ENCODE measurements at regions not wholly inside any gene's neighbourhood (a gene's known extent, or its start where the extent isn't known, plus 50 kb on each side); places are given as distances from the start of the nearest gene placed in this dataset.

DNA sequence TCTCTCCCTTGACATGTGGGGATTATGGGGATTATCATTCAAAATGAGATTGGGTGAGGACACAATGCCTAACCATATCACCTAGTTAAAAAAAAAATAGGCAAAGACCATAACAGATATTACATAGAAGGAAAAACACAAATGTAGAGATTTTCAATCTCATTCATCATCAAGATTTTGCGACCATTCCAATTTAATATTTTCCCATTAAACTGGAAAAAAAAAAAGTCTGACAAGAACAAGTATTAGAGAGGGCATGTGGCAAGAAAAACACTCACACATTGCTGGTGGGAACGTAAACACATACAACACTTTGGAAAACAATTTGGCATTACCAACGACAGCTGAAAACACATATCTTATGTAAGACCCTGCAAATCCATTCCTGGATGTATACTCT lies 71.0 kb upstream of the MYCN start:
- no peak for DNase-seq

DNA sequence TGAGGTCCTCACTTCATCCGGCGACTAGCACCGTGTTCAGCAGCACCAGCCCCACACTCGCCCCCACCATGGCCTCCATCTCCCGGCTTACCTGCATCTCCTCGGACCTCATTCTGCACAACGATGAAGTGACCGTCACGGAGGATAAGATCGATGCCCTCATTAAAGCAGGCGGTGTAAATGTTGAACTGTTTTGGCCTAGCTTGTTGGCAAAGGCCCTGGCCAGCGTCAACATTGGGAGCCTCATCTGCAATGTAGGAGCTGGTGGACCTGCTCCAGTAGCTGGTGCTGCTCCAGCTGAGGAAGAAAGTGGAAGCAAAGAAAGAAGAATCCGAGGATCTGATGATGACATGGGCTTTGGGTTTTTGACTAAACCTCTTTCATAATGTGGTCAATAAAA lies 70.5 kb upstream of the MYCN start:
- DNase-seq = no peak

DNA sequence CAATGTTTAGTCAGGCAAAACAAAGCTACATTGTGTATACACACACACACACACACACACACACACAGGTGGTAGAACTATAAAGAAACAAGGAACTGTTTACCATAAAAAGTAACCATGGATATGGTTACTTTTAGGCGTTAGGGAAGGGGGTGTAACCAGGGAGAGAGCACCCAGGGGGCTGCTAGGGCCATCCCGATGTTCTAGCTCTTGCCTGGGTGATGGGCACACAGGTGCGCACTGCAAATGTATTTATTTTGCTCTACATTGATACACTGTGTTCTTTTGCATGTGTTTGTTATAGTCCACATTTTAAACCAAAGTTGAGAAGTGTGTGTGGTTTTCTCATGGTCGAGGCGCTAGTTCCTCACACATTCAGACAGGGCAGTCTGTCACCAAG lies 69.8 kb upstream of the MYCN start:
- DNase-seq = no peak

DNA sequence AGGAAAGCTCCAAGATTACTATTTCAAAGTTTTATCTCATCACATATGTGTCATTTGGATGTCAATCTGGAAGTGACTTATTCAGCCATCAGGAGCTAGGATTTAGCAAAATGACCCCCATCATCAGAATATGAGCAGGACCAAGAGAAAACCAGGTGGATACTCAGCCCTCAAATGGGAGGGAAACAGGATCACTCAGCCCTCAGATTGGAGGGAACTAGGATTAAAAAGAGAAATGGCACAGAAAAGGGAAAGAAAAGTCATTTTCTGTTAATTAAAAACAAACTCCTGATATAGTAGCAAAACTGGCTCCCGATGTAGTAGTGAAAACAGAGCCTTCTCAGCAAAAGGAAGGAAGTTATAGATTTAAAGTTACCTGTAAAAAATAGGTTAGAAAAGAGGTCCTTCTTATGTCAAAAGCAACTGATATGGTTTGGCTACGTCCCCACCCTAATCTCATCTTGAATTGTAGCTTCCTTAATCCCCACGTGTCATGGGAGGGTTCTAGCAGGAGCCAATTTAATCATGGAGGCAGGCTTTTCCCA lies 69.0 kb upstream of the MYCN start:
- no peak for DNase-seq

DNA sequence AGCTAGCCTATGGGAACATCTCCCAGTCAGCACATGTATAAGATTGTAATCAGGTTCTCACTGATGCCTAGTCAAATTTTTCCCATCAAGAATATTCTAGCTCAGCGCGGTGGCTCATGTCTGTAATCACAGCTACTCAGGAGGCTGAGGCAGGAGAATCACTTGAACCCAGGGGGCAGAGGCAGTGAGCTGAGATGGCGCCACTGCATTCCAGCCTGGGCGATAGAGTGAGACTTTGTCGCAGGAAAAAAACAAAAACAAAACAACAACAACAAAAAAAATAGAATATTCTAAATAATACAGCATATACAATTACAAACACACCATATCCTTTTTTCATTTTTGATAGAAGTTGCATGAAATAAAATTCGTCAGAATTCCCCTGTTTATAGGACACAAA lies 67.5 kb upstream of the MYCN start:
- no peak for DNase-seq

DNA sequence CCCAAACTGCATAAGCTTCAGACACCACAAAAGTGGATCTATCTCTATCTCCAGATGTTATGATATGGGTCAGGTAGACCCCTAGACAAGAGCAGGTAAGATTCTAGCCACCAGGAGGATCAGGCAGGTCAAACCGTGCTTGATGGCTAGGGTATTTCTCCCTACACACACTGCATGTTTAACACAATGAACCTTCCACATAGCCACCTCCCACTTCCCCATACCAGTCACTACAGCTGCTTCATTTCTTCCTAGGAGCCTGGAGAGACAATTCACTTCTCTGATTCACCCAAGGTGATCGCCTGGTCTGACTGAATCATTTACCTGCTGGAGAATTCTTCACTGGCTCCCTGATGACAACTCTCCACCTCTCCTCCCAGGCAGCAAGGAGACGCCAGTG lies 66.0 kb upstream of the MYCN start:
- no peak for DNase-seq

DNA sequence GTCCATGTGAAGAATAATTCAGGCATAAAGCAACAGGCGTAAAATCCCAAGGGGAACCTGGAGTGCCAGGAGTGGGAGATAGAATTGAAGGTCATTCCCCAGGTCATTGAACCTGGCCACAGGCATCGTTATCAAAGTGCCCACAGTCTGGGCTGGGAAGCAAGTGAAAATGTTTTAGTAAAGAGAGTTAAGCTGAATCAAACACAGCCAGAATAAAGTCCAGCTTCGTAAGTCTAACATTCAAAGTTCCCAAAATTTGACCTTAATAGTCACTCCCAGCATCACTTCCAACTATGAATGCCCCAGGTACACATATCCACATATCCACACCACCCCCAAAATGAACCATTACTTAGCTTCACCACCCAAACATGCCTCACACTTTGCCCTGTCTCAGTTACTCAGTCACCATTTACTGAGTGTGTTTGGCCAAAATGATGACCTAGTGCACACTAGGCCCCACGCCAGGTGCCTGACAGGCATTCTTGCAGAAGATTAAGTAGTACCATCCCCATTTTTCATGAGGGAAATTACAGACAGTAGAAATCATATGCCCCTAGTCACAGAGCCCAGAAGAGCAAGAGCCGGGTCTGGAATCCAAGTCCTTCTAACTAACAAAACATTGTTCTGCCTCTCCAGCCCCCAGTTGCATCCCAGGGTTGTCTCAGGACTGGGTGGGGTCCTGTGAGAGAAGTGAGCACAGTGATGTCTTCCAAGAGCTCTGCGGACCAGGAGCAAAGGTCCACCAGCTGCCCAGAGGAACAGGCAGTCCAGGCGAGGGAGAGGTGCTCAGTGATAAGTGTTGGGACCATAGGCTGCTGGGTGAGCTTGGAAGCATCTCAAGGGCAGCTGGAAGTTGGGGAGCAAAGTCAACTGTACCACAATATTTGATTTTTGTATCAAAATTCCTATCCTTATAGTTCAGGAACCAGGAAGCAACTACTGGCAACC lies 65.2 kb upstream of the MYCN start:
- DNase-seq = no peak

DNA sequence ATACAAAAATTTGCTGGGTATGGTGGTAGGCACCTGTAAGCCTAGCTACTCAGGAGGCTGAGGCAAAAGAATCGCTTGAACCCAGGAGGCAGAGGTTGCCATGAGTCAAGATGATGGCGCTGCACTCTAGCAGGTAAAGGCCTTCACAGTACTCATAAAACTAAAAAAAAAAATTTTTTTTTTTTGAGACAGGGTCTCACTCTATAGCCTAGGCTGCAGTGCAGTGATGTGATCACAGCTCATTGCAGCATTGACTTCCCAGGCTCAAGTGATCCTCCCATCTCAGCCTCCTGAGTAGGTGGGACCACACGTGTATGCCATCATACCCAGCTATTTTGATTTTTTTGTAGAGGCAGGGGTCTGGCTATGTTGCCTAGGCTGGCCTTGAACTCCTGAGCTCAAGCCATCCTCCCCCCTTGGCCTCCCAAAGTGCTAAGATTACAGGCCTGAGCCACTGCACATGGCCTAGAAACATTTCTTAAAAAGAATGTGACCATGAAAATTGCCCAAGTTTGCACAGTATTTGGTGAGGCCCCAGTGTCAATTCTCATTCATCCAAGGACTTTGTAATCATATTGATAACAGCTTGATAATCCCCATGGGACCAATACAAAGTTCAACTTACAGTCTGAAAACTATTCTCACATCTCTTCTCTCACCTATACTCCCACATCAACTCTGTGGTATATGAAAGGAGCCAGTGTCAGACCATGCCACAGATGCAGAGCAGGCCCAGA lies 64.2 kb upstream of the MYCN start:
- no peak for DNase-seq

DNA sequence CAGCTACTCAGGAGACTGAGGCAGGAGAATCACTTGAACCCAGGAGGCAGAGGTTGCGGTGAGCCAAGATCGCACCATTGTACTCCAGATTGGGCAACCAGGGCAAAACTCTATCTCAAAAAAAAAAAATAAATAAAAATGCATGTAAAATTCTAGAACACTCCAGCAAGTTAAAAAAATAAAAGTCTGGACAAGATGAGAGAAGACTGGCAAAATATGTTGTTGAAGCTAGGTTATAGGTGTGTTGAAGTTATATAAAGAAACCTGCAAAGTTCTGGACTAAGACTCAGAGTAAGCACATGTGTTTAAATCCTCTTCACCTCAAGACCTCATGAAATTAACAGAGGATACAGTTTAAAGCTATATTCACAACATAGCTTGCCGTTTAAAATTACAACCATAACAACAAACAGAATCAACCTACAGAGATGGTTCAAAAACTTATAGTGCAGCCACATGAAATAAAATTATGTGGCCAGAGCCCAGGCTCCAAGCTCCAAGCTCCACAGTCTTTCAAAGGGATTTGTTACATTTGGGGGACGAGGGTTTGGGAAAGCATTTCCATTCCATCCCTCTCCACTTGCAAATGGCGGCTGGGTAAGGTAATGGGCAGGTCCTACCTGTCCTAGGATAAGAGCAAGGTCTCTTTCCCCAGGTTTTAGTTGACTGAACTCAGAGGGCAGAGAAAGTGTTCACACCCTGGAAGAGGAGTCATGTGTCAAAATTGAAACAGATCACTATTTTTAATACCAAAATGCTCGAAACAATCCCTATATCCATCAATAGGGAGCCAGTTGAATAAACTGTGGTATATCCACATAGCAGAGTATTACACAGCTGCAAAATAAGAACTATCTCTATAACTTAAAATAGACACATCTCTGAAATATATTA lies 59.9 kb upstream of the MYCN start:
- no peak for DNase-seq

DNA sequence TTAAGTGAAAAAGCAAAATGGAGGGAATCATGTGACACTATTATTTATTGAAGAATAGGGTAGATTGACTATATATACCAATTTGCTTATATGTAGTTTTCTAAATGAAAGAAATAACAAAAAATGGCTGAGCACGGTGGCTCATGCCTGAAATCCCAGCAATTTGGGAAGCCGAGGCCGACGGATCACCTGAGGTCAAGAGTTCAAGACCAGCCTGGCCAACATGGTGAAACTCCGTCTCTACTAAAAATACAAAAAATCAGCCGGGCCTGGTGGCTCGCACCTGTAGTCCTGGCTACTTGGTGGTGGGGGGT lies 59.3 kb upstream of the MYCN start:
- DNase-seq = no peak

DNA sequence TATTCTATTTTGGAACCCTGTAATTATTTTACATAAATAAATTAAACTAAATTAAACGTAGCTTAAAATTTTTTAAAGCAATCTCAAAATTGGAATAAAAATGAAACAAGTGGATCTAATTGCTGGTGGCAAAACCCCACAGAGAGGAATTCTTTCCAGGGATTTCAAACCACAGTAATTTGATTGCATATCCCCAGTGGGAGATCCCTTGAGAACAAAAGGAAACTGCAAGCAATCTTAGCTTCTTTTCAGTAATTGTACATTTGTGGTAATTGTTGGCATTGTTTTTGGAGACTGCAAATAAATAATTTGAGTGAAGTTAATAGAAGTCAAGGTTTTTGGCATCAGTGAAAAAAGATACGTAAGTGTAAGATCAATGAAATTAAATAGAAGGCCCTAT lies 58.7 kb upstream of the MYCN start:
- DNase-seq = no peak

DNA sequence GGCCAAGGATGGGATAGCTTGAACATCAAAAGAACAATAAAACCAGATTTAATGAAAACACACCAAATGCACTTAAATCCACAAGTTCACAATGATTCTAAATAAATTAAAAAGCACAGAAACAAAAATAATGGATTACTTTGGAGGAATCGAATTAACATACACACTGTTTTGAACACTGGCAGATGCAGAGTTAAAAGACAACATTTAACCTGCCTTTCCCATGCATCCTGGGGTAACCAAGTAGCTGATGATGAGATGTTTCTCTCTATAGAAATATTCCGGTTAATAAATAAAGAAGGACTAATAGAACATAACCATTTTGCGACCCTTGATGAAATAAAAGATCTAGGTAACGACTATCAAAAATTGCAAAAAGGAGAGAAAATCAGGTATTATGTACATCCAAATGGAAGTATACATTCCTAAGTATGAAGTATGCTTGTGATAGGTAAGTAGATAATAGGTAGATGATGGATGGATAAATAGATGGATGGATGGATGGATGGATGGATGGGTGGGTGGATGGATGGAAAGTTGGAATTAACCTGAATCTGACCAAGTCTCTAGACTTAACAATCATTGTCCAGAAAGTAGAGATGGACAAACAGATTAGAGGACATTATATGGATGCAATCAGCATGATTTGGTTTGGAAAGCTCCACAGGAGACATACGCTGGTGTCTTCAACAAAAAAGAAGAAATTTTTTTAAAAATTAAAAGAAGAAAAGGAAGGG lies 57.4 kb upstream of the MYCN start:
- DNase-seq = no peak

DNA sequence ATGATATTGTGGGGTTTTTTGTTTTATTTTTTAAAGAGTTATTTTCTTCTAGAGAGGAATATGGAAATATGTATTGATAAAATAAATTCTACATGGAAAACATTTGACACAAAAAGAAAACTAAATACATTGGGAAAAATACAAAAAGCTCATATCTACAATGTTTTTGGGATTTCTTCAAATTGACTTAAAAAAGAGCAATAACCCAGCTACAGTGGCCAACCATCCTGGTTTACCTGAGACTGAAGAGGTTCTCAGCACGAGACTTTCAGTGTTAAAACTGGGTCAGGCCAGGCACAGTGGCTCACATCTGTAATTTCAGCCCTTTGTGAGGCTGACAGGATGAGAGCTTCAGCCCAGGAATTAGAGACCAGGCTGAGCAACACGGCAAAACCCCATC lies 56.7 kb upstream of the MYCN start:
- no peak for DNase-seq

DNA sequence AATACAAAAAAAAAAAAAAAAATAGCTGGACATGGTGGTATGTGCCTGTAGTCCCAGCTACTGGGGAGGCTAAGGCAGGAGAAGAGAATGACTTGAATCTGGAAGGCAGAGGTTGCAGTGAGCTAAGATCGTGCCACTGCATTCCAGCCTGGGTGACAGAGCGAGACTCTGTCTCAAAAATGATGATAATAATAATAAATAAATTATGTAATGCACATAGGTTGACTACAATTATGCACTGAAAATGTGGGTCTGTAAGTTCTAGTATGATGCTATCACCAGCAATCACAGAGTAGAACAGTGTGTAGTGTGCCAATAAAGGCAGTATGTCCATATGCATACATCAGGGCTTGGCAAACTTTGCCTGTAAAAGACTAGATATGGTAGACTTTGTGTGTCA lies 55.6 kb upstream of the MYCN start:
- no peak for DNase-seq

DNA sequence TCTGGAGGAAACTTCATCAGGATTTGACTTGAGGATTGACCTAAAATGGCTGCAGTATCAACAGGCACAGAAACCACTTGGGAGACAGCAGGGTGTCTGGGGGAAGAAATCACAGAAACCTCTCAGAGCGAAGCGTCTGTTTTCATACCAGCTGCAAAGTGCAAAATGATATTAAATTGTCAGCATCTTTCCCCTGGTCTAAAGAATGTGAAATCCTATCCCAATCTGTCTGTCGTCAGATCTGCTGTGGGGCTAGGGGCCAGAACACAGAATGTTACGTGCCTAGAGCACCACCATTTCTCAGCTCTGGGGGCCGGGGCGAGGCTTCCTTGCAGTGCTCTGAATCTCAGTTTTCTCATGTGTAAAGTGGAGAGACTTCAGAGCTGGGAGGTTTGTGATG lies 54.1 kb upstream of the MYCN start:
- no peak for DNase-seq

DNA sequence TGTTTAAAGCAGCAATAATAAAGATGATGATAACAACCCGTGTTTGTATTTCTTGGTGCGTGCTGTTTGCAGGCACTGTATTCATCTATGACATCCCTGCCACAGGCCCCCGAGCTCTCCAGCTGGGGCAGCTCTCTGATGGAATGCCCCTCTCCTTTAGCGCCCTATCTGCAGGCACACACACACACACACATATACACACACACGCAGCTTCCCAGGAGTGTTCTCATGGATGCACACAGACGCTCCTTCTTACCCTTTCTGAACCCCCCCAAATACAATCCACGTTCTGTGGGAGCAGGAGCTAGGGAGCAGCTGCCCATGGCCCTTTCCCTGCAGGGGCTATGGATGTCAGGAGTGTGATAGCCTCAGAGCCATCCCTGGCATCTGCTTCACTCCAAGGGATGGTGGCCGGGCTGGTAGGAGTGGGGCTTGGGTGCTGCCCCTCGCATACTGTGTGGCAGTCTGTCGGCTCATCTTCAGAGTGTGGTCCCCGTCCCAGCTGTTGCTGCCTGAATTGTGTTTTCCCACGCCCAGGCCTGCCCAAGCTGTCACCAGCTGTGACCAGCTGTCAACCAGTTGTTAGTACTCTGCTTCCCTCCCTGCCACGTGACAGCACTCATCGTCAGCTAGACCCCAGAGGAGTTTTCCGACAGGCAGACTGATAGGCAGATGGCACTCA lies 50.8 kb upstream of the MYCN start:
- no peak for DNase-seq

DNA sequence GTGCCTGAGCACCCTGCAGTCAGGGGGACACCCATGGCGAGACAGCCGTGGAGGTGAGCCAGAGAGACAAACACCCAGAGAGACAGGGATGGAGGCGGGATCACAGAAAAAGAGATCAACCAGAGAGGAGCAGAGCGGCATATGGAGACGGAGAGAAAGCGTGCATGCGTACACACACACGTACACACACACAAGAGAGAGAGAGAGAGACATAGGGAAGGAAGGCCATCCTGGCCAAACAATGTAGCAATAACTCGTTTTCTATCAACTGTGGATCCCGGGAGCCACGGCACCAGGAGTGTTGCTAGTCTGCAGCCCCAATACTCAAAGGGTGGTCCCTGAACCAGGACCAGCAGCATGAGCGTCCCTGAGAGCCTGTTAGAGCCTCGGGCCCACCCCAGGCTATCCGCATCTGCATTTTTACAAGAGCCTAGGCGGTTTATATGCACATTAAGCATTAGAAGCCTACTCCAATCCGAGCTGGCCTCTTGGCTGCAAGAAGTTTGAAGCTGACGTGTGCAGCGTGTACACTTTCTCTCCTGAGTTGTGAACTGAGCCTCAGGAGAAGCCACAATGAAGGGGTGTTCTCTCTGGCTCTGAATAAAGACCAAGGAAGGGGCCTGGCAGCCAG lies 50.1 kb upstream of the MYCN start:
- no peak for DNase-seq

Measured in stimulated activated CD4-positive, alpha-beta T cell treated with anti-CD3 and anti-CD28 coated beads, Interleukin-2, amount 100 ng/mL, for 24 hours (primary cell).